H1 (cell line): ENCODE measurements at regions not wholly inside any gene's neighbourhood (a gene's known extent, or its start where the extent isn't known, plus 50 kb on each side); places are given as distances from the start of the nearest gene placed in this dataset.

Experiments
- BRCA1 ChIP-seq: IDR thresholded peaks from 2 replicates; pipeline ENCODE4 v1.6.1; 2012; ENCODE audit warnings: low read depth, low read length, improper control_type of control experiment
- CBX5 ChIP-seq: fragments of 300-800, 300-1000 bp; sonication (generic); IDR thresholded peaks from 2 replicates; pipeline ENCODE4 v1.7.1; 2016; ENCODE audit warnings: antibody characterized with exemption, low read length, low read depth
- CHD2 ChIP-seq: IDR thresholded peaks from 2 replicates; pipeline ENCODE4 v1.6.1; 2012; ENCODE audit warnings: low read length, improper control_type of control experiment
- CREB1 ChIP-seq: IDR thresholded peaks from 2 replicates; pipeline ENCODE4 v1.6.1; 2012; ENCODE audit warnings: inconsistent platforms
- RAD21 ChIP-seq, 2 experiments: IDR thresholded peaks in 1 of 2; conservative IDR thresholded peaks in 1 of 2; 2 replicates each; pipeline ENCODE4 v1.6.1; 2011; ENCODE audit warnings: low read depth in 2 of 2, low read length in 2 of 2, improper control_type of control experiment in 1 of 2, inconsistent platforms in 1 of 2, mild to moderate bottlenecking in 1 of 2, moderate library complexity in 1 of 2
- SP2 ChIP-seq: IDR thresholded peaks from 2 replicates; pipeline ENCODE4 v1.6.1; 2012; ENCODE audit warnings: mild to moderate bottlenecking, low read length, inconsistent platforms
- SP4 ChIP-seq: IDR thresholded peaks from 2 replicates; pipeline ENCODE4 v1.6.1; 2012; ENCODE audit warnings: low read length, inconsistent platforms
- TAF1 ChIP-seq: IDR thresholded peaks from 2 replicates; pipeline ENCODE4 v1.6.1; 2011; ENCODE audit warnings: mild to moderate bottlenecking, low read depth, low read length
- TBP ChIP-seq: IDR thresholded peaks from 2 replicates; pipeline ENCODE4 v1.6.1; 2011; ENCODE audit warnings: low read depth, low read length, improper control_type of control experiment
- TCF12 ChIP-seq: IDR thresholded peaks from 2 replicates; pipeline ENCODE4 v1.6.1; 2011; ENCODE audit warnings: low read depth, mild to moderate bottlenecking, low read length
- TF ChIP-seq, protein P1 (sequence below): fragments of 300-600 bp; sonication (generic); IDR thresholded peaks from 2 replicates; pipeline ENCODE4 v1.7.1; 2012; ENCODE audit warnings: low read length, moderate library complexity, mild to moderate bottlenecking, inconsistent platforms; ENCODE audit not compliant: insufficient replicate concordance

- TF ChIP-seq, protein P1, sequence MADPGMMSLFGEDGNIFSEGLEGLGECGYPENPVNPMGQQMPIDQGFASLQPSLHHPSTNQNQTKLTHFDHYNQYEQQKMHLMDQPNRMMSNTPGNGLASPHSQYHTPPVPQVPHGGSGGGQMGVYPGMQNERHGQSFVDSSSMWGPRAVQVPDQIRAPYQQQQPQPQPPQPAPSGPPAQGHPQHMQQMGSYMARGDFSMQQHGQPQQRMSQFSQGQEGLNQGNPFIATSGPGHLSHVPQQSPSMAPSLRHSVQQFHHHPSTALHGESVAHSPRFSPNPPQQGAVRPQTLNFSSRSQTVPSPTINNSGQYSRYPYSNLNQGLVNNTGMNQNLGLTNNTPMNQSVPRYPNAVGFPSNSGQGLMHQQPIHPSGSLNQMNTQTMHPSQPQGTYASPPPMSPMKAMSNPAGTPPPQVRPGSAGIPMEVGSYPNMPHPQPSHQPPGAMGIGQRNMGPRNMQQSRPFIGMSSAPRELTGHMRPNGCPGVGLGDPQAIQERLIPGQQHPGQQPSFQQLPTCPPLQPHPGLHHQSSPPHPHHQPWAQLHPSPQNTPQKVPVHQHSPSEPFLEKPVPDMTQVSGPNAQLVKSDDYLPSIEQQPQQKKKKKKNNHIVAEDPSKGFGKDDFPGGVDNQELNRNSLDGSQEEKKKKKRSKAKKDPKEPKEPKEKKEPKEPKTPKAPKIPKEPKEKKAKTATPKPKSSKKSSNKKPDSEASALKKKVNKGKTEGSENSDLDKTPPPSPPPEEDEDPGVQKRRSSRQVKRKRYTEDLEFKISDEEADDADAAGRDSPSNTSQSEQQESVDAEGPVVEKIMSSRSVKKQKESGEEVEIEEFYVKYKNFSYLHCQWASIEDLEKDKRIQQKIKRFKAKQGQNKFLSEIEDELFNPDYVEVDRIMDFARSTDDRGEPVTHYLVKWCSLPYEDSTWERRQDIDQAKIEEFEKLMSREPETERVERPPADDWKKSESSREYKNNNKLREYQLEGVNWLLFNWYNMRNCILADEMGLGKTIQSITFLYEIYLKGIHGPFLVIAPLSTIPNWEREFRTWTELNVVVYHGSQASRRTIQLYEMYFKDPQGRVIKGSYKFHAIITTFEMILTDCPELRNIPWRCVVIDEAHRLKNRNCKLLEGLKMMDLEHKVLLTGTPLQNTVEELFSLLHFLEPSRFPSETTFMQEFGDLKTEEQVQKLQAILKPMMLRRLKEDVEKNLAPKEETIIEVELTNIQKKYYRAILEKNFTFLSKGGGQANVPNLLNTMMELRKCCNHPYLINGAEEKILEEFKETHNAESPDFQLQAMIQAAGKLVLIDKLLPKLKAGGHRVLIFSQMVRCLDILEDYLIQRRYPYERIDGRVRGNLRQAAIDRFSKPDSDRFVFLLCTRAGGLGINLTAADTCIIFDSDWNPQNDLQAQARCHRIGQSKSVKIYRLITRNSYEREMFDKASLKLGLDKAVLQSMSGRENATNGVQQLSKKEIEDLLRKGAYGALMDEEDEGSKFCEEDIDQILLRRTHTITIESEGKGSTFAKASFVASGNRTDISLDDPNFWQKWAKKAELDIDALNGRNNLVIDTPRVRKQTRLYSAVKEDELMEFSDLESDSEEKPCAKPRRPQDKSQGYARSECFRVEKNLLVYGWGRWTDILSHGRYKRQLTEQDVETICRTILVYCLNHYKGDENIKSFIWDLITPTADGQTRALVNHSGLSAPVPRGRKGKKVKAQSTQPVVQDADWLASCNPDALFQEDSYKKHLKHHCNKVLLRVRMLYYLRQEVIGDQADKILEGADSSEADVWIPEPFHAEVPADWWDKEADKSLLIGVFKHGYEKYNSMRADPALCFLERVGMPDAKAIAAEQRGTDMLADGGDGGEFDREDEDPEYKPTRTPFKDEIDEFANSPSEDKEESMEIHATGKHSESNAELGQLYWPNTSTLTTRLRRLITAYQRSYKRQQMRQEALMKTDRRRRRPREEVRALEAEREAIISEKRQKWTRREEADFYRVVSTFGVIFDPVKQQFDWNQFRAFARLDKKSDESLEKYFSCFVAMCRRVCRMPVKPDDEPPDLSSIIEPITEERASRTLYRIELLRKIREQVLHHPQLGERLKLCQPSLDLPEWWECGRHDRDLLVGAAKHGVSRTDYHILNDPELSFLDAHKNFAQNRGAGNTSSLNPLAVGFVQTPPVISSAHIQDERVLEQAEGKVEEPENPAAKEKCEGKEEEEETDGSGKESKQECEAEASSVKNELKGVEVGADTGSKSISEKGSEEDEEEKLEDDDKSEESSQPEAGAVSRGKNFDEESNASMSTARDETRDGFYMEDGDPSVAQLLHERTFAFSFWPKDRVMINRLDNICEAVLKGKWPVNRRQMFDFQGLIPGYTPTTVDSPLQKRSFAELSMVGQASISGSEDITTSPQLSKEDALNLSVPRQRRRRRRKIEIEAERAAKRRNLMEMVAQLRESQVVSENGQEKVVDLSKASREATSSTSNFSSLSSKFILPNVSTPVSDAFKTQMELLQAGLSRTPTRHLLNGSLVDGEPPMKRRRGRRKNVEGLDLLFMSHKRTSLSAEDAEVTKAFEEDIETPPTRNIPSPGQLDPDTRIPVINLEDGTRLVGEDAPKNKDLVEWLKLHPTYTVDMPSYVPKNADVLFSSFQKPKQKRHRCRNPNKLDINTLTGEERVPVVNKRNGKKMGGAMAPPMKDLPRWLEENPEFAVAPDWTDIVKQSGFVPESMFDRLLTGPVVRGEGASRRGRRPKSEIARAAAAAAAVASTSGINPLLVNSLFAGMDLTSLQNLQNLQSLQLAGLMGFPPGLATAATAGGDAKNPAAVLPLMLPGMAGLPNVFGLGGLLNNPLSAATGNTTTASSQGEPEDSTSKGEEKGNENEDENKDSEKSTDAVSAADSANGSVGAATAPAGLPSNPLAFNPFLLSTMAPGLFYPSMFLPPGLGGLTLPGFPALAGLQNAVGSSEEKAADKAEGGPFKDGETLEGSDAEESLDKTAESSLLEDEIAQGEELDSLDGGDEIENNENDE = no peak
- no peak for TF ChIP-seq CREB1
- no peak for TF ChIP-seq TBP
- TF ChIP-seq TAF1 = no peak
- no peak for TF ChIP-seq SP2
- no peak for TF ChIP-seq BRCA1
- TF ChIP-seq CBX5 = no peak
- no peak for TF ChIP-seq CHD2
- peak; percentile 40 to 43 for TF ChIP-seq RAD21 (IDR thresholded peaks at IDR 0.05 in 1 of 2, conservative IDR thresholded peaks at IDR 0.05 in 1 of 2; ENCODE audit: low read depth in 2 of 2, low read length in 2 of 2)
- no peak for TF ChIP-seq TCF12
- no peak for TF ChIP-seq SP4
Observed at GRCh38 chr3:109803274-109803673, 465.9 kb upstream of the DPPA4 start (continued).
